Suppressor macrophage (primary cell): ENCODE measurements at regions not wholly inside any gene's neighbourhood (a gene's known extent, or its start where the extent isn't known, plus 50 kb on each side); places are given as distances from the start of the nearest gene placed in this dataset.
"Not testable (repeated sequence)": the region's sequence is repeated elsewhere in the genome, so short reads cannot be mapped to it uniquely, and the experiment has no call there.

Experiments used
- DNase-seq, 4 experiments: peaks; one replicate each; pipeline ENCODE4 v3.0.0-alpha.2; 2020 to 2022

DNA sequence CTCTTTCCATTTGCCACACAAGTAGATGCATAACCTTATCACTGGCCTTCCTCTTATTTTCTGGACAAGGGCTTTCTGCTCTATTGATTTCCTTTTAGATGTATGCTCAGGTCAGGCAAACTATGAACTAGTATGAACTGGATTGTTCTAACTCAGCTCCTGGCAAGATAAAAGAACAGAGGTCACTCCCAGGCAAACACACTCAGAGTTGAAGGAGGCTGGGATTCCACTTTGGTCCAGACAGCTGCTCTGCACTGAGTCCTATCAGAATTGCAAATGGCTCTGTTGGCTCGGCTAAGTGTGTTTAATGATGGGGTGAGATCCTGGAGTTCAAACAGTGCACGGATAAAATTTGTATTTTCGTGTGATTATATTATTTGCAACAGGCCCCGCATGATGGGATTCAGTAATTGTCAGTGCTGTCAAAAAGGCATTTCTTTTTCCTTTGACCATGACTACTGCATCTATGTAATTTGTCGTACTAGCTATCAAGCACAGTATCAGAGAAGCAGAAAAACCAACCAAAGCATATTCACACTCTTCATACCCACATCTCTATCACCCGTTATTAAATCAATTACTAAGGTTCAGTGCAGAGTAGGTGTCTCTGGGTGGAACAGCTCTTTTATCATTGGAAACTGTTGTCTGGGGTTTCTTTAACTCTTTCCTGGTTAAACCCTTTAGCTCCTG, 288.1 kb upstream of the PRKCQ start:
- no peak for DNase-seq

DNA sequence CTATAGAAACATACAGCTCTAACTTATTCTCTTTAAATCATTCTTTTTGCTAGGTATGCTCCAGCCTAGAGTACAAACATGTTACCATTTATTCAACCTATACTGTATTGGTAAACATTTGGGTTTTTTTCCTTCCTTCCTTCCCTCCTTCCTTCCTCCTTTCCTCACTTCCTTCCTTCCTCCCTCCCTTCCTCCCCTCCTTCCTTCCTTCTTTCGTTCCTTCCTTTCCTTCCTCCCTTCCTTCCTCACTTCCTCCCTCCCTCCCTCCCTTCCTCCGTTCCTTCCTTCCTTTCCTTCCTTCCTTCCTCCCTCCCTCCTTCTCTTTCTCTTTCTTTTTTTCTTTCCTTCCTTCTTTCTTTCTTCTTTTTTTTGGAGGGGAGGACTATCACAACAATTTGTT, 286.7 kb upstream of the PRKCQ start:
- no peak for DNase-seq

DNA sequence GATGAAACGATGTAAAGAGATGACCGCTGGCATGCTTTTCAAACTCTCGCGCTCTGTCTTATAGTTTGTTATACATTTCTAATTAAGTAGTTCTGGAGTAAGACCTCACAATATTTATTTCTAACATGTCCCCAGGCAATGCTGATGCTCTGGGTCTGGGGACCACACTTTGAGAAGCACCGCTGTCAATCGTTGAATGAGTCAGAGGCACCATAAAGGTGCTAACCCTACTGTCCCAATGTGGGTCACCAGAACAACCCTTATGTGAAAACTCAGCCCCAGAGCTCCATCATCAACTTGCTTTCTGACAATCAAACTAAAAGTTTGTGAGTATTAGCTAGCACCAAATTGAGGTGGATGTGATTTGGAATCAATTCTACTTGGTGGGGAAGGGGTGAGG, 284.1 kb upstream of the PRKCQ start:
- no peak for DNase-seq

DNA sequence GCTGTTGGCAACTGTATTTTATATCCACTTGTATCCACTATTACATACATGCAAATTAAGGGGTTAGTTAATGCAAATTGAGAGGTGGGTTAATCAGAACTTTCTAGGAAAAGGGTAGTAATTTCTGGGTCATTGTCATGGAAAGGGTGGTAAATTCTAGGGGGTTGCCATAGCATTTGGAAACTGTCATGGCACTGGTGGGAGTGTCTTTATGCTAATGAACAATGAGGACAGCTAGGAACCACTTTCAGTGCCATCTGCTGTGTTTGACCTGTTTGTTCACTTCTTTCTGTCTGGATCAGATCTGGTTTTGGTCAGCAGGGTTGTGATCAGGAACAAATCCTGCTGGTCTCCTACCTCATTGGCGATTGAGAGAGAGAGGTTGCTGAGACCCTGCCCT, 283.3 kb upstream of the PRKCQ start:
- no peak for DNase-seq

DNA sequence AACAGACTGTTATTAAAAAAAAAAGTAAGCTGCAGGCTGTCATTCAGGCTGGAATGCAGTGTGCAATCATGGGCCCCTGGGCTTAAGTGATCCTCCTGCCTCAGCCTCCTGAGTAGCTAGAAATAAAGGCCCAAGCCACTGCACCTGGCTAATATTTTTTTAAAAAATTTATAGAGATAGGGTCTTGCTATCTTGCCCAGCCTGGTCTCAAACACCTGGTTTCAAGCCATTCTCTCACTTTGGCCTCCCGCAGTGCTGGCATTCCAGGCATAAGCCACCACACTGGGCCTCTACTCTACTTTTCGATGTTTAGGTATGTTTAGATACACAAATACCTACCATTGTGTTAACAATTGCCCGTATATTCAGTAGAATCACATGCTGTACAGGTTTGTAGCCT, 270.4 kb upstream of the PRKCQ start:
- no peak for DNase-seq

DNA sequence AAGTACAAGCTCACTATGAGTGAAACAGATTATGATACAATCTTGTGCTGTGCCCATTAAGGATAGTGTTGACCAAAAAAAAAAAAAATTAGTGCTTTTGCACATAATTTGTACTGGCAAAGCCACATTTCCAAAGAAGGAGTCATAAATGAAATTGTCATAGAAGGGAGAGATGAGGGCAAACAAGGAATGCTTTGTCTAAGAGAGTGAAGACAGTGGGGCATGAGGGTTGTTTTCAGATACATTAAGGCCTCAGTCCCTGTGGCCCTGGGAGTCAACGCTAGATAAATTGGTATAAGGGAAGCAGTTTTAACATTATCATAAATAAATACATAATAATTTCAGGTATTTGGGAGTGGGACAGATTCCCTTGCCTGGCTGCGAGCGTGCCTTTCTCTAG, 267.5 kb upstream of the PRKCQ start:
- no peak for DNase-seq

DNA sequence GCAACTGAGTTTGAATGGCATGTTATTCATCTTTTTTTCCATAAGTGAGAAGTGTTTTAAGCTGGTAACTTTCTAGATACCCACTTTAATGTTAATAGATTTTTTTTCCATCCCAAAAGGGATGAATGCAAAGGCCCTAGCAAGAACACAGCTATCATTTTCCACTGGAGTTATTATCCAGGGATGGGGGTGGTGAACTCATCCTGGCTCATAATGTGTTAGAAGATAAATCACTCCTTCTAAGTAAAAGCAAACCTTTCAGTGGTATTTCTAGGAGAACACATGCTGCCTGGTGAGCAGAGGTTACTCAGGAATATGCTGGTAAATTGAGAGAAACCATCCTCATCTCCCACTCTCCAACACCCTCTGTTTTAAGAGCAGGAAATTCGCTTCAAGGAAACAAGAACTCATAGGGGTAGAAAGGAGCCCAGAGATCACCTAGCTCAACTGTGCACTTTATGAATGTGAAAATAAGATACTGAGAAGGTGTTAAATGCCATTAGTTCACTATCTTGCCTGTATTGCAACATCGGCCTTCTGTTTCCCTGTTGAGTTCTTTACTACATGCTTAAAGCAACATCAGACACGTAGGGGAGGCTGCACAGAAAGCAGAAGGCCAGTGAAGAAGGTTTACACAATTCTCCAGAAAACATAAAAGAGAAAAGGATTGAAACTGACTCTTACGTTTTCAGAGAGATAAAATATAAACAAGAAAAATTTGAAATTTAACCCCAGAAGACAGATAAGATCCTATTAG, 264.0 kb upstream of the PRKCQ start:
- peak; percentile 51 to 80 (median 72) for DNase-seq

DNA sequence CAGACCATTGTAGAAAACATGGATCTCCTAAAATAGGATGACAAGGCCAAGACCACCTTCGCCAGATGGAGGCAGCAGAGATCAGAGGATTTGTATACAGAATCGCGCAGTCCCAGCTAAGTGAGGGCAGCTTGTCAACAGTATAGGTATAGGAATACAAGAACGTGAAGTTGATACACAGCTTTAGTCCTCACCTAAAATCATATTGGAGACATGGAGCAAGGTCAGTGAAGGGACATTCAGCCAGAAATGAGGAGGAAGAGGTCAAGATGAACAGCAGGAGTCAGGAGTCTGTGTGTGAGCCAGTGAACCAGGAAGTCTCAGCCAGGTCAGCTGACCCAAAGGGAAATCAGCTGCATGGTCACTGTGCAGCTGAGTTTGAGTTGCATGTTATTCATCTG, 263.4 kb upstream of the PRKCQ start:
- peak; percentile 59 to 81 (median 79) for DNase-seq

DNA sequence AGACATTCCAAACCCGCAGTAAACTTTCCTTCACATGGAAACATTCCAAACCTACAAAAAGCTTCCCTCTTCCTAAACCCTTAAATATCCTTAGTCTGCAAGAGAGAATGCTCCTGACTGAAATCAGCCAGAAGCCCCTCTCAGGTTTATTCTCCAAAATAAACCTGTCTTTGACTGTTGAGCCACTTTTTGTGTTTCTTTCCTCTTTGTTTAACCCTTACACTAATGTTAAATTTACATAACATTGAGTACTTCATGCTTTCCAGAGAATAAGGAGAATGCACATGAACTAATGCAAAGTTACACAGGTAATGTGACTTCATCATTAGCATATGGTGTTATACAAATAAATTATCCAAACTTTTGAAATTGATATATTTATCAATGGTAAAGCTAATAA, 262.6 kb upstream of the PRKCQ start:
- no peak for DNase-seq

DNA sequence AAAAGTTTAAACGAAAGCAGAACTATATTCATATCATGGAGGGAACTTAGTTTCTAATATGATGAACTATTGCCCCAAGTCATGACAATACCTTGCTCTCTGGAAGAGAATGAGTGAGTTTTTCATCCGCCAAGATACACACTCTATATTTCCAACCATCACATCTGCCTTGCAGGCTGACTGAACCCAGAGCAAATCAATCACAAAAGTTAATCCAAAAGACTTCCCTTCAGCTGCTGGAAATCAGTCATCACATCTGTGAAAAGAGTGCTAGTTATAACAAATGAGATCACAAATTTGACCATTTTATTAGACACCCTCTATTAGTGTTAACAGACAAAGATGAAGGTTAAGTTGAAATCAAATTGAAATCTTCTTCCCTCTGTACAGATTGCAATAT, 261.7 kb upstream of the PRKCQ start:
- DNase-seq, result no peak

DNA sequence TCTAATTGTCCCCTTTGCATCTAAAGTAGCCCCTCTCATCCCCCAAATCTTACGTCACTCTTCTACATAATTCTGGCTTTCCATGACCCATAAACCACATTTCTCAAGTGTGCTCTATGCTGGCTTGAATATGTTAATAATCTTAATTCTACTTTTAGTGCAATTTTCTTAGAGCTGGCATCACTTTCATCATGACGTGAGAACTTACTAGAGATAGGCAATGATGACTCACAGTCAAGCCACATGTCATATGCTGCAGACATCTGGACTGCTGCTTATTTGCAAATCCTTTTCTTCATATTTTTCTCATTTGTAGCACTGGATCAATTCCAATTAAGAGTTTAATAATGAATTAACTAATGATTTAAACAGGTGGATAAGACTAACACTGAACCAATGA, 260.7 kb upstream of the PRKCQ start:
- DNase-seq, result peak; percentile 45 to 83 (median 66)

DNA sequence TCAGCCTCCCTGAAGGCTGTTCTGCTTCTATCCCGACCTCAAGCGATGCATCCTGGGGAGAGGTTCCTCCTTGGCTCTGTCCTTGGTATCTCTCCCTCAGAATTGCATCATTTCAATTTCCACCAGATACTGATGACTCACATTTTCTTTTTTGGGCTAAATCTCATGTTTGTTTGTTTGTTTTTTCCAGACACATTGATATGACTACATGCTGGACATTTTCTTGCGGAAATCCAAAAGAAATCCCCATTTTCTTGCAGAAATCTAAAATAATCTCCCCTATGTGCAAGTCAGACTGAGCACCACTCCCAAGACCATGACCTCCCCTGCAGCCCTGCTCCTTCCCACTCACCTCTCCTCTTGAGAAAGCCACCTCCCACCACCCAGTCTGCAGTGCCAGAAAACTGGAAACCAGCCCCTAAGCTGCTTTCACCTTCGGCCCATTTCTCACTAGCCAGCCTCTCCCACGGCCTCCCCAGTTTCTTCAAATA, 260.2 kb upstream of the PRKCQ start:
- DNase-seq, result peak; percentile 57 to 84 (median 79)

DNA sequence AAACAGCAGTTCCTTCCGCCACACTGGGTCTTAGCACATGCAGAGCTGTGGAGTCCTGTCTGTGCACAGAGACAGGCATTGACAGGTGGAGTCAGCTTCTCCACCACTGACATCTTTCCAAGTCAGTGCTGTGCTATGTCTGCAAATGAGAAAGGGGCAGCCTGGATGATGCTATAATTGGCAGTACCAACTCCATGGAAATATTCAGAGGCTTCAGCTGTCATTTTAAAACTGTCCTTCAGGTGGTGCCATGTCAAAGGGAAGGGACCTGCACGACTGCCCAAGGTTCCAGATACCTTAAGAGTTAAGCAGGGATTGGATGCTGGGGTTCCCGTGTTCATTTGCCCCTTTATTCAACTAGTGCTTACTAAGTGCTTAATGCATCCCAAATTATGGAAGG, 258.0 kb upstream of the PRKCQ start:
- peak; percentile 19 to 55 (median 42) for DNase-seq

DNA sequence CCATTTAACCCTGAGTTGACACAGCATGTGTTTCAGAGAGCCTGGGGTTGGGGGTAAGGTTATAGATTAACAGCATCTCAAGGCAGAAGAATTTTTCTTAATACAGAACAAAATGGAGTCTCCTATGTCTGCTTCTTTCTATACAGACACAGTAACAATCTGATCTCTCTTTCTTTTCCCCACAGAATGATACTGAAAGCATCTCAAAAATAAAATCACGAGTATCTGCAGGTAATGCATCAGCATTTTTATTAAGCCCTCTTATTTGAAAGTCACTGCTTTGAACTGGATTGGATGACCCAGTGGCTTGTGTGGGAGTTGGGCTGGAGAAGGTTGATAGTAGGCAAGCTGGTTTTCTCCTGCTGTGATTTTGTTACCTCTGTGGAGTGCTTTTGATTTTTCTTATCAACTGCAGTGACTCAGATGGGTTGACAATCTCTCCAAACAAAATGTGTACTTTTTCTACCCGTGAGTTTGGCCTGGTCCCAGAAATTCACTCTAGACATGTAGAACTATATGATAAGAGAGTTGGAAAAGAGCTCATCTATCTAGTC, 253.5 kb upstream of the PRKCQ start:
- DNase-seq, result no peak

DNA sequence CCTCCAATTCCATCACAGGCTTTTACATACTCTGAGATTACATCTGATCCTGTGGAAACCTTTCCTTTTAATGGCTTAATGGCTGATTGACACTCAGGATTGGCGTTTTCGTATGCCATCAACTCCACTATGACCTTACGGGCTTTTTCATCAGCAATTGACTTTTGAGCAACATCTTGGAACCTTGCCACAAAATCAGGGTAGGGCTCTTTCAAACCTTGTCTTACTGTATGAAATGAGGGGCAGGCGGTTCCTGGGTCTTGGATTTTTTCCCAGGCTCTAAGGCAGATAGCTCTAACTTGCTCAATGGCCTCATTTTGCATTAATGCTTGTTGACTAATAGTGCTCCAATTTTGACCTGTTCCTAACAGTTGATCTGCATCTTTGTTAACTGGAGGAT, 250.9 kb upstream of the PRKCQ start:
- not testable (repeated sequence) for DNase-seq

DNA sequence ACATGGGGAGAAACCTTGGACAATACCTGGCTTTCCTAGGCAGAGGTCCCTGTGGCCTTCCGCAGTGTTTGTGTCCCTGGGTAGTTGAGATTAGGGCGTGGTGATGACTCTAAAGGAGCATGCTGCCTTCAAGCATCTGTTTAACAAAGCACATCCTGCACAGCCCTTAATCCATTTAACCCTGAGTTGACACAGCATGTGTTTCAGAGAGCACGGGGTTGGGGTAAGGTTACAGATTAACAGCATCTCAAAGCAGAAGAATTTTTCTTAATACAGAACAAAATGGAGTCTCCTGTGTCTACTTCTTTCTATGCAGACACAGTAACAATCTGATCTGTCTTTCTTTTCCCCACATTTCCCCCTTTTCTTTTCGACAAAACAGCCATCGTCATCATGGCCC, 244.7 kb upstream of the PRKCQ start:
- DNase-seq, result not testable (repeated sequence)

DNA sequence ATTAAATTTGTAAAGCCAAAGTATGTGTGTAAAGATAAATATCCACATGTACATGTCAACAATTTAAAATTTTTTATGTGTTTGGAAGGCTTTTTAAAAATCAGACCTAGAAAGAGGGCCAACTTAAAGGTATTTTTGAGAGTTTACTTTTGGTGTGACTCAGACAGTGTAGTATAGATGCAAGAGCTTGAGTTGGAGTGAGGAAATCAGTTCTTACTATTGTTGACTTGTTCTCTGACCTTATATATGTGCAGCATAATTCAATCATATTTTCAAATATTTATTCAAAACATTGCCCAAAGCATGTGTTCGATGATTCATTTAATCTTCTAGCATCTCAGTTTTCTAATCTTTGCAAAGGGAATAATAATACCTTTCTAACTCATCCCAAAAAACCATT, 243.7 kb upstream of the PRKCQ start:
- DNase-seq, result no peak

DNA sequence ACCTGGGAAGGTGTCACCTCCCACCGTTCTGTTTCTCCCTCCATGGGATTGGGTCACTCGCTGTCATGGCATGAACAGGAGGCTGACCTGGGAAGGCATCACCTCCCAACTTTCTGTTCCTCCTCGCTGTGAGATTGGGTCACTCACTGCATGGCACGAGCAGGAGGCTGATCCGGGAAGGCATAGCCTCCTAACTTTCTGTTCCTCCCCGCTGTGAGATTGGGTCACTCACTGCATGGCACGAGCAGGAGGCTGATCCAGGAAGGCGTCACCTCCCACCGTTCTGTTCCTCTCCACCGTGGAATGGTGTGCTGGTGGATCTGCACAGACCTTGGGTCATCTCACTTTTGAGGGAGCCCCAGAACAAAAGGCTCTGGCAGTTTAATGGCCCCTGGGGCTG, 239.2 kb upstream of the PRKCQ start:
- DNase-seq, result peak; percentile 55 to 77 (median 72)

DNA sequence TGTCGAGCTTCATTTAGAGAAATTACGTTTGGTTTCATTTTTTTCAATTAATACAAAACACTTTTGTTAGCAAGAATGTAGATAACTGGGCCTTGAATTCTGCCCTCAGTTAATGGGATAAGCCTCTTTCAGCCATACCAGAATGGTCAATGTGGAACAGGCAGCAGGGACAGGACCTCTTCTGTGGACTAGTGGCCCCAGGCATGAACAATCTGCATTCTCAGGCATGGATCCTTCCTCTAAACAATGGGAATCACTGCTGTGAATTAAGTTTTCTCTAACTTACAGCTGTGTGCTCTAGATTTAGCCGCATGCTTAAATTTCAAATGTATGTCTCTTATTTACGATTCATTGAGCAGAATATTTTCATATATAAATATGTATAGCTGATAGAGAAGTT, 237.7 kb upstream of the PRKCQ start:
- no peak for DNase-seq

DNA sequence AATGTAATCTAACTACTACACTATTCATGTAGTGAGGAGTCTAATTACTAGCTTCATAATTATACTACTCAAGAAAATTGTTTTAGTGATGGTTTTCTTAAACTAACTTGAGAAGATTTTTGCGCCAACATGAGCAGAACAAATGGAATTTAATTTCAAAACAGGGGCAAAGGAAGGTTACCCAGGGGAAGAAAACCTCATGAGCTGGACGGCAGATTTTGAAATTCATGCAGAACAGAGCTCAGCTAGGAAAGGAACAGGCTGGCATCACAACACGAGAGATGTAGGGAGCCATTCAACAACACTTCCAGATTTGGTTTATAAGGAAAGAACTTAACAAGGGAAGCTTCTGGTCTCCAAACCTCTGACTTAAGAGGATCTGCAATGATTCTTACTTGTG, 235.3 kb upstream of the PRKCQ start:
- DNase-seq, result no peak

DNA sequence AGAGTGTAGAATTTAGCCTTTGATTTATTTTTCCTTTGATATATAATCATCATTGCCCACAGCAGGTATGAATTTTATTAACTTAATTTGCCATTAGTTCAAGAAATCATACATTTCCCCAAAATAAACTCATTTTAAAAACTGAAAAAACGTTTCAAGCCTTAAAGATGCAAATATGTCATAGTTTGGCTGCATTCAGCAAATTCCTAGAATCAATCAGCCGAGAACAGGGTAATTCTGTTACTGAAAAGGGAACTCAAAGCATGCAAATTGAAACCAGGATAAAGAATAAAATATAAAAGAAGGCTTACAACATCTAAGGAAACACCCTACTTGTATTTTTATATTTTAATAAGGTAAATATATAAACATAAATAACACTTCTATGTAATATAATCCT, 233.8 kb upstream of the PRKCQ start:
- DNase-seq, result no peak

DNA sequence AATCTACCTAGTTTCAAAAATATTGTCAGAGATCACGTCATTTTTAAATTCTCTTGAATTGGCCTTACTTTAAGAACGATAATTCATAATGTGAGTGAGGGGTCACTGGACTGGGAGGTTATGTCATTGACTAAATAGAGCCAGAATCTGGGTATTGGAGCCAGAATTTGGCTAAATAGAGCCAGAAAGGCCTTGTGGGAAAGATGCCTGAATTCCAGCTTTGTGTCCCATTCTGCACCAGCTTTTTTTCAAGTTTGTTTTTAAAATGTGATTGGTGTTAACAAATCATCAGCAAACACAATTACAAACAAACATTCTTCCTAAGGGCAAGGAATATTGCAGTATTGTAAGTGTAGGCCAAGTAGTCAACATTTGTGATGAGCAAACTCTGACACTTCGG, 233.2 kb upstream of the PRKCQ start:
- no peak for DNase-seq

DNA sequence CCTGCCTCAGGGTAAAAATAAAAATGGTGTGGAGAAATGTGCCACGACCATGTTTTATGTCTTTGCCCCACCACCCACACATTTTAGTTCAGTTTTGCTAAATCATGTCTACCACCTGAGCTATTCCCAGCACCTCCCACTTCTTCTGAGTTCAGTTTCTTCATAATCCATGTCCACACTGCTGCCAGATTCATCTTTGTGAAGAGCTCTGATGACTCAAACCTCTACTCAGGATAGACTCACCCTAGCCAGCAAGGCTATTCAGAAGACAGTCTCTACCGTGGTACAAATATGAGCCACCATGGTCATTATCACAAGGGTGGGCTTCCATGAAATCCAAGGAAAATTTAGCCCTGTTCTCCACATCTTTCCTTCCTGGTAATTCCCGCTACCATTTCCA, 231.1 kb upstream of the PRKCQ start:
- no peak for DNase-seq

DNA sequence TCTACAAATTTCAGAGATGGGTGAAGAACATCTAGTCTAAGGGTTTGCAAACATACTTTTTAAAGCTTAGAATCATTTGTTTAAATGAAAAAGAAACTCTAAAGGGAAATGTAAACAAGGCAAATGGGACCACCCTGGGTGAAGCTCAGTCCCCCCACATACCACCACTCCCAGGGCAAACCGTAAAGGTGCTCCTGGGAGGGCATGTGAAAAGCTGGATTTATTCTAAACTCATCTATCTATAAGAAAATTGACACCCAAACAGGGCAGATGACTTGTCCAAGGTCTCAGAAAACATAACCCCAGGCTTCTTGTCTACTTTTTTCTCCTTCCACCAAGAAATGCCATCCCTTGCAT, 223.3 kb upstream of the PRKCQ start:
- DNase-seq, result no peak
